ENCODE measurements at regions not wholly inside any gene's neighbourhood (a gene's known extent, or its start where the extent isn't known, plus 50 kb on each side); places are given as distances from the start of the nearest gene placed in this dataset.

GRCh38 chr6:54717849-54718455 lies 128.6 kb upstream of the FAM83B start:
- DNase-seq = no peak

- DNase-seq = no peak
Observed at GRCh38 chr6:54718541-54719023, 128.0 kb upstream of the FAM83B start.

GRCh38 chr6:54719131-54719530 lies 127.4 kb upstream of the FAM83B start:
- DNase-seq = no peak

GRCh38 chr6:54719633-54720032 lies 126.9 kb upstream of the FAM83B start:
- DNase-seq = no peak

- DNase-seq = no peak
Observed at GRCh38 chr6:54722328-54722727, 124.2 kb upstream of the FAM83B start.

- no peak for DNase-seq
Observed at GRCh38 chr6:54729716-54730115, 116.9 kb upstream of the FAM83B start.

- DNase-seq = no peak
Observed at GRCh38 chr6:54730767-54731630, 115.6 kb upstream of the FAM83B start.

GRCh38 chr6:54737247-54737646 lies 109.3 kb upstream of the FAM83B start:
- DNase-seq = no peak

- DNase-seq = no peak
Observed at GRCh38 chr6:54747955-54748354, 98.6 kb upstream of the FAM83B start.

GRCh38 chr6:54754406-54754805 lies 92.2 kb upstream of the FAM83B start:
- DNase-seq = no peak

- no peak for DNase-seq
Observed at GRCh38 chr6:54758340-54758739, 88.2 kb upstream of the FAM83B start.

- DNase-seq = no peak
Observed at GRCh38 chr6:54768494-54768893, 78.1 kb upstream of the FAM83B start.

- DNase-seq = no peak
Observed at GRCh38 chr6:54770328-54770727, 76.2 kb upstream of the FAM83B start.

- DNase-seq = no peak
Observed at GRCh38 chr6:54771968-54772367, 74.6 kb upstream of the FAM83B start.

GRCh38 chr6:54772610-54773009 lies 74.0 kb upstream of the FAM83B start:
- no peak for DNase-seq

GRCh38 chr6:54775576-54775975 lies 71.0 kb upstream of the FAM83B start:
- DNase-seq = no peak

GRCh38 chr6:54776891-54777290 lies 69.7 kb upstream of the FAM83B start:
- DNase-seq = no peak

GRCh38 chr6:54778731-54779130 lies 67.8 kb upstream of the FAM83B start:
- no peak for DNase-seq

- DNase-seq = no peak
Observed at GRCh38 chr6:54784011-54784410, 62.6 kb upstream of the FAM83B start.

GRCh38 chr6:54786154-54786553 lies 60.4 kb upstream of the FAM83B start:
- DNase-seq = no peak

- no peak for DNase-seq
Observed at GRCh38 chr6:54787825-54788224, 58.7 kb upstream of the FAM83B start.
